NCI-H2081 (cell line): ENCODE measurements at regions not wholly inside any gene's neighbourhood (a gene's known extent, or its start where the extent isn't known, plus 50 kb on each side); places are given as distances from the start of the nearest gene placed in this dataset.

Experiments
- DNase-seq, 2 experiments: peaks; one replicate each; lab custom pipeline; 2025; lab: John Stamatoyannopoulos, UW

GRCh38 chr12:124369827-124370378, 75.0 kb downstream of the RFLNA start:
- DNase-seq, result no peak

- DNase-seq, result no peak
Measured at GRCh38 chr12:124369055-124369826, 74.3 kb downstream of the RFLNA start.

GRCh38 chr12:124368421-124369032, 73.6 kb downstream of the RFLNA start:
- DNase-seq, result no peak

GRCh38 chr12:124365726-124366430, 71.0 kb downstream of the RFLNA start:
- no peak for DNase-seq
